GM23338 (cell line): ENCODE measurements at regions not wholly inside any gene's neighbourhood (a gene's known extent, or its start where the extent isn't known, plus 50 kb on each side); places are given as distances from the start of the nearest gene placed in this dataset.

Experiments
- ATAC-seq: fragments of 200-7000 bp; cut with Tn5 transposase; 3 replicates; pipeline ENCODE4 v1.9.1; 2020
- DNase-seq: peaks from one replicate; pipeline ENCODE4 v3.0.0-alpha.2; 2015; ENCODE audit warnings: low spot score
- H2AFZ ChIP-seq: fragments of 200-600 bp; sonication (generic); 2 replicates; pipeline ENCODE4 v1.8.0; 2016; ENCODE audit warnings: antibody characterized with exemption, mild to moderate bottlenecking, moderate library complexity
- H3F3A ChIP-seq: fragments of 200-600 bp; sonication (generic); replicated peaks from 2 replicates; pipeline ENCODE4 v1.8.0; 2017; ENCODE audit warnings: antibody characterized with exemption, mixed run types, low read depth
- H3K27ac ChIP-seq: fragments of 200-600 bp; sonication (generic); 2 replicates; pipeline ENCODE4 v1.6.1; 2016; ENCODE audit warnings: low read depth
- H3K27me3 ChIP-seq: fragments of 200-600 bp; sonication (generic); 2 replicates; pipeline ENCODE4 v1.8.0; 2016; ENCODE audit warnings: mild to moderate bottlenecking, mixed run types, moderate library complexity; ENCODE audit not compliant: insufficient read depth
- H3K36me3 ChIP-seq: fragments of 200-600 bp; sonication (generic); 2 replicates; pipeline ENCODE4 v1.8.0; 2016; ENCODE audit warnings: mild to moderate bottlenecking; ENCODE audit not compliant: insufficient read depth
- H3K4me1 ChIP-seq: fragments of 200-600 bp; sonication (generic); 2 replicates; pipeline ENCODE4 v1.8.0; 2016; ENCODE audit warnings: mild to moderate bottlenecking, moderate library complexity; ENCODE audit not compliant: insufficient read depth
- H3K4me2 ChIP-seq: fragments of 200-600 bp; sonication (generic); 2 replicates; pipeline ENCODE4 v1.7.1; 2017; ENCODE audit warnings: mixed run types
- H3K4me3 ChIP-seq: fragments of 200-600 bp; sonication (generic); 2 replicates; pipeline ENCODE4 v1.6.1; 2016; ENCODE audit warnings: mixed run types
- H3K79me2 ChIP-seq: fragments of 200-600 bp; sonication (generic); replicated peaks from 2 replicates; pipeline ENCODE4 v1.8.0; 2017; ENCODE audit warnings: mild to moderate bottlenecking; ENCODE audit not compliant: insufficient read depth
- H3K9me2 ChIP-seq: fragments of 200-600 bp; sonication (generic); 2 replicates; pipeline ENCODE4 v1.8.0; 2017; ENCODE audit not compliant: insufficient read depth
- H4K20me1 ChIP-seq: fragments of 200-600 bp; sonication (generic); replicated peaks from 2 replicates; pipeline ENCODE4 v1.8.0; 2017; ENCODE audit warnings: mild to moderate bottlenecking; ENCODE audit not compliant: insufficient read depth
- H3K27ac Mint-ChIP-seq: 2 replicates; pipeline ENCODE4 v1.8.0; 2020; ENCODE audit warnings: inconsistent platforms, mild to moderate bottlenecking, moderate library complexity, mixed read lengths
- H3K27me3 Mint-ChIP-seq: 3 replicates; pipeline ENCODE4 v1.8.0; 2022; ENCODE audit warnings: low read depth, mild to moderate bottlenecking, moderate library complexity, mixed read lengths, inconsistent platforms; ENCODE audit not compliant: insufficient read depth, poor library complexity
- H3K36me3 Mint-ChIP-seq: 3 replicates; pipeline ENCODE4 v1.8.0; 2021; ENCODE audit warnings: low read depth, mild to moderate bottlenecking, inconsistent platforms, moderate library complexity, mixed read lengths
- H3K4me1 Mint-ChIP-seq: 3 replicates; pipeline ENCODE4 v1.8.0; 2020; ENCODE audit warnings: mild to moderate bottlenecking, inconsistent platforms, mixed read lengths
- H3K4me3 Mint-ChIP-seq: 3 replicates; pipeline ENCODE4 v1.8.0; 2021; ENCODE audit warnings: moderate library complexity, mild to moderate bottlenecking, inconsistent platforms, mixed read lengths
- H3K9me3 Mint-ChIP-seq: 3 replicates; pipeline ENCODE4 v1.8.0; 2020; ENCODE audit warnings: moderate library complexity, mild to moderate bottlenecking, inconsistent platforms, mixed read lengths
- CREB1 ChIP-seq: fragments of 250-450 bp; sonication (Bioruptor Pico); IDR thresholded peaks from 2 replicates; pipeline ENCODE4 v1.5.0; 2020; ENCODE audit warnings: low read depth, mild to moderate bottlenecking, moderate library complexity
- CTCF ChIP-seq, 2 experiments: fragments of 200-600 bp in 1 of 2; sonication (generic) in 1 of 2; conservative IDR thresholded peaks; 2 replicates each; pipeline versions ENCODE4 v1.5.1 to v1.6.1; 2016 to 2017; ENCODE audit warnings: antibody characterized with exemption in 2 of 2, low read depth in 2 of 2, mild to moderate bottlenecking in 2 of 2, moderate library complexity in 1 of 2
- ETS1 ChIP-seq: IDR thresholded peaks from 2 replicates; pipeline ENCODE4 v1.6.1; 2016; ENCODE audit warnings: antibody characterized with exemption
- EZH2 ChIP-seq: fragments of 200-600 bp; sonication (generic); IDR thresholded peaks from one replicate; pipeline ENCODE4 v1.8.0; 2017; ENCODE audit warnings: antibody characterized with exemption, mild to moderate bottlenecking, low read depth; ENCODE audit not compliant: unreplicated experiment
- EZH2phosphoT487 ChIP-seq: fragments of 200-600 bp; sonication (generic); IDR thresholded peaks from one replicate; pipeline ENCODE4 v1.8.1; 2018; ENCODE audit warnings: antibody characterized with exemption; ENCODE audit not compliant: unreplicated experiment
- JUNB ChIP-seq: IDR thresholded peaks from one replicate; pipeline ENCODE4 v1.6.1; 2016; ENCODE audit warnings: antibody characterized with exemption; ENCODE audit not compliant: unreplicated experiment
- NANOG ChIP-seq: IDR thresholded peaks from 2 replicates; pipeline ENCODE4 v1.6.1; 2016; ENCODE audit warnings: antibody characterized with exemption, borderline replicate concordance
- POLR2AphosphoS5 ChIP-seq: IDR thresholded peaks from 2 replicates; pipeline ENCODE4 v1.6.1; 2016; ENCODE audit warnings: antibody characterized with exemption, low read depth
- TF ChIP-seq, protein P1 (sequence below): fragments of 250-450 bp; sonication (Bioruptor Pico); IDR thresholded peaks from 2 replicates; pipeline ENCODE4 v1.5.0; 2020; ENCODE audit warnings: mild to moderate bottlenecking, moderate library complexity

DNA sequence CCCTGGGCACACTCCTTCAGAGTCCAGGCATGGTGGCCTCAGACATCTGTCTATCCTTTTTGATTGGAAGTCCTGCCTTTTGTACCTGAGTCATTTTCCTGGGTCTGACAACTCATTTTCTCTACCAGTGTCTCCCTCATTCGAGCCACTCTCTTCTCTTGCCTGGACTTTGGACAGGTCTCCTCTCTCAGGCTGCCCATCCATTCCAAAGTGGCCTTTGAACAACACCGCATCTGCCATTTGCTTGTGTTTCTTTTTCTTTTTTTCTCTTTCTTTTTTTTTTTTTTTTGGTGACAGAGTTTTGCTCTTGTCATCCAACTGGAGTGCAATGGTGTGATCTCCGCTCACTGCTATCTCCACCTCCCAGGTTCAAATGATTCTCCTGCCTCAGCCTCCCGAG lies 142.1 kb upstream of the COBL start (continued):
- TF ChIP-seq, protein P1, sequence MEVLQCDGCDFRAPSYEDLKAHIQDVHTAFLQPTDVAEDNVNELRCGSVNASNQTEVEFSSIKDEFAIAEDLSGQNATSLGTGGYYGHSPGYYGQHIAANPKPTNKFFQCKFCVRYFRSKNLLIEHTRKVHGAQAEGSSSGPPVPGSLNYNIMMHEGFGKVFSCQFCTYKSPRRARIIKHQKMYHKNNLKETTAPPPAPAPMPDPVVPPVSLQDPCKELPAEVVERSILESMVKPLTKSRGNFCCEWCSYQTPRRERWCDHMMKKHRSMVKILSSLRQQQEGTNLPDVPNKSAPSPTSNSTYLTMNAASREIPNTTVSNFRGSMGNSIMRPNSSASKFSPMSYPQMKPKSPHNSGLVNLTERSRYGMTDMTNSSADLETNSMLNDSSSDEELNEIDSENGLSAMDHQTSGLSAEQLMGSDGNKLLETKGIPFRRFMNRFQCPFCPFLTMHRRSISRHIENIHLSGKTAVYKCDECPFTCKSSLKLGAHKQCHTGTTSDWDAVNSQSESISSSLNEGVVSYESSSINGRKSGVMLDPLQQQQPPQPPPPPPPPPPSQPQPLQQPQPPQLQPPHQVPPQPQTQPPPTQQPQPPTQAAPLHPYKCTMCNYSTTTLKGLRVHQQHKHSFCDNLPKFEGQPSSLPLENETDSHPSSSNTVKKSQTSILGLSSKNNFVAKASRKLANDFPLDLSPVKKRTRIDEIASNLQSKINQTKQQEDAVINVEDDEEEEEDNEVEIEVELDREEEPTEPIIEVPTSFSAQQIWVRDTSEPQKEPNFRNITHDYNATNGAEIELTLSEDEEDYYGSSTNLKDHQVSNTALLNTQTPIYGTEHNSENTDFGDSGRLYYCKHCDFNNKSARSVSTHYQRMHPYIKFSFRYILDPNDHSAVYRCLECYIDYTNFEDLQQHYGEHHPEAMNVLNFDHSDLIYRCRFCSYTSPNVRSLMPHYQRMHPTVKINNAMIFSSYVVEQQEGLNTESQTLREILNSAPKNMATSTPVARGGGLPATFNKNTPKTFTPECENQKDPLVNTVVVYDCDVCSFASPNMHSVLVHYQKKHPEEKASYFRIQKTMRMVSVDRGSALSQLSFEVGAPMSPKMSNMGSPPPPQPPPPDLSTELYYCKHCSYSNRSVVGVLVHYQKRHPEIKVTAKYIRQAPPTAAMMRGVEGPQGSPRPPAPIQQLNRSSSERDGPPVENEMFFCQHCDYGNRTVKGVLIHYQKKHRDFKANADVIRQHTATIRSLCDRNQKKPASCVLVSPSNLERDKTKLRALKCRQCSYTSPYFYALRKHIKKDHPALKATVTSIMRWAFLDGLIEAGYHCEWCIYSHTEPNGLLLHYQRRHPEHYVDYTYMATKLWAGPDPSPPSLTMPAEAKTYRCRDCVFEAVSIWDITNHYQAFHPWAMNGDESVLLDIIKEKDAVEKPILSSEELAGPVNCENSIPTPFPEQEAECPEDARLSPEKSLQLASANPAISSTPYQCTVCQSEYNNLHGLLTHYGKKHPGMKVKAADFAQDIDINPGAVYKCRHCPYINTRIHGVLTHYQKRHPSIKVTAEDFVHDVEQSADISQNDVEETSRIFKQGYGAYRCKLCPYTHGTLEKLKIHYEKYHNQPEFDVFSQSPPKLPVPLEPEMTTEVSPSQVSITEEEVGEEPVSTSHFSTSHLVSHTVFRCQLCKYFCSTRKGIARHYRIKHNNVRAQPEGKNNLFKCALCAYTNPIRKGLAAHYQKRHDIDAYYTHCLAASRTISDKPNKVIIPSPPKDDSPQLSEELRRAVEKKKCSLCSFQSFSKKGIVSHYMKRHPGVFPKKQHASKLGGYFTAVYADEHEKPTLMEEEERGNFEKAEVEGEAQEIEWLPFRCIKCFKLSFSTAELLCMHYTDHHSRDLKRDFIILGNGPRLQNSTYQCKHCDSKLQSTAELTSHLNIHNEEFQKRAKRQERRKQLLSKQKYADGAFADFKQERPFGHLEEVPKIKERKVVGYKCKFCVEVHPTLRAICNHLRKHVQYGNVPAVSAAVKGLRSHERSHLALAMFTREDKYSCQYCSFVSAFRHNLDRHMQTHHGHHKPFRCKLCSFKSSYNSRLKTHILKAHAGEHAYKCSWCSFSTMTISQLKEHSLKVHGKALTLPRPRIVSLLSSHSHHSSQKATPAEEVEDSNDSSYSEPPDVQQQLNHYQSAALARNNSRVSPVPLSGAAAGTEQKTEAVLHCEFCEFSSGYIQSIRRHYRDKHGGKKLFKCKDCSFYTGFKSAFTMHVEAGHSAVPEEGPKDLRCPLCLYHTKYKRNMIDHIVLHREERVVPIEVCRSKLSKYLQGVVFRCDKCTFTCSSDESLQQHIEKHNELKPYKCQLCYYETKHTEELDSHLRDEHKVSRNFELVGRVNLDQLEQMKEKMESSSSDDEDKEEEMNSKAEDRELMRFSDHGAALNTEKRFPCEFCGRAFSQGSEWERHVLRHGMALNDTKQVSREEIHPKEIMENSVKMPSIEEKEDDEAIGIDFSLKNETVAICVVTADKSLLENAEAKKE (CRISPR knock-in tag), result no peak
- TF ChIP-seq CTCF (conservative IDR thresholded peaks at IDR 0.05; ENCODE audit: low read depth in 2 of 2) (no peak), POLR2AphosphoS5 (no peak), JUNB (no peak), NANOG (no peak), CREB1 (no peak), ETS1 (no peak), EZH2phosphoT487 (no peak)

DNA sequence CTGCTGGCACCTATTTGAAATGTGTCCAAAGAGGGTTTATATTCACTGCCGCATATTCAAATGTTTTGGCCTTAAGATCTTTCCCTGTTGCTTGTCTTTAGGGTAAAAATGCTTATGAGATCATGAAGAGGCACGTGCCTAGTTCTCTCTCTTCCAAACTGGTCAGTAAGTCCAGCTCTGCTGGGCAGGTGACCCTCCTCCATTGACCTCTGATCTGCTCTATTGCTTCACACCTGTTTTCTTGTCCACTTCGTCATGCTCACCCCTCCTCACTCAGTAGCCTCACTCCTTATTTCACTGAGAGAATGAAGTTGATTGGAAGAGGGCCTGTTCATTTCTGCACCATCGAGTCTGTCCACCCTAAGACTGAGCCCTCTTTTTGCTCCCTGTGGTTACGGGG lies 140.5 kb upstream of the COBL start:
- no peak for DNase-seq
- H3K36me3 Mint-ChIP-seq, result no peaks in the 10 kb centered on the region
- Histone ChIP-seq H3K27ac (no peak overlapping the region), H3K27me3 (no peaks in the 10 kb centered on the region), H3K4me2 (no peak overlapping the region), H3K4me3 (no peak overlapping the region), H3K36me3 (no peaks in the 10 kb centered on the region), H2AFZ (no peak overlapping the region), H3K79me2 (no peaks in the 10 kb centered on the region), H3K4me1 (peaks cover 12% of the 10 kb centered on the region; the same call in 1 of the 2 replicates), H3F3A (no peaks in the 10 kb centered on the region), H4K20me1 (no peaks in the 10 kb centered on the region), H3K9me2 (peaks cover 17% of the 10 kb centered on the region)
- peaks cover 9% of the 10 kb centered on the region for H3K27me3 Mint-ChIP-seq
- H3K4me3 Mint-ChIP-seq, result no peak overlapping the region
- H3K4me1 Mint-ChIP-seq, result peaks cover 31% of the 10 kb centered on the region
- no peak overlapping the region for H3K27ac Mint-ChIP-seq
- TF ChIP-seq CTCF (conservative IDR thresholded peaks at IDR 0.05; ENCODE audit: low read depth in 2 of 2), result no peak
- TF ChIP-seq NANOG, result no peak
- no peak for TF ChIP-seq EZH2
- TF ChIP-seq JUNB, result no peak
- no peak for TF ChIP-seq CREB1
- ATAC-seq, result no peak
- H3K9me3 Mint-ChIP-seq, result no peaks in the 10 kb centered on the region
